GM12864 (cell line): ENCODE measurements at regions not wholly inside any gene's neighbourhood (a gene's known extent, or its start where the extent isn't known, plus 50 kb on each side); places are given as distances from the start of the nearest gene placed in this dataset.

Source experiments
- DNase-seq: peaks from one replicate; pipeline ENCODE4 v3.0.0-alpha.2; 2011; ENCODE audit warnings: low read depth
- H3K4me3 ChIP-seq: 2 replicates; pipeline ENCODE4 v1.5.1; 2011; ENCODE audit warnings: mild to moderate bottlenecking, low read depth, low read length, control low read depth
- TF ChIP-seq, protein P1 (sequence below): IDR thresholded peaks from 2 replicates; pipeline ENCODE4 v1.5.1; 2011; ENCODE audit warnings: low read depth, mild to moderate bottlenecking, moderate library complexity, low read length, control low read depth, inconsistent platforms; ENCODE audit errors: missing control alignments

GRCh38 chr9:32837551-32838058 is 54.3 kb downstream of the TMEM215 start:
- TF ChIP-seq, protein P1, sequence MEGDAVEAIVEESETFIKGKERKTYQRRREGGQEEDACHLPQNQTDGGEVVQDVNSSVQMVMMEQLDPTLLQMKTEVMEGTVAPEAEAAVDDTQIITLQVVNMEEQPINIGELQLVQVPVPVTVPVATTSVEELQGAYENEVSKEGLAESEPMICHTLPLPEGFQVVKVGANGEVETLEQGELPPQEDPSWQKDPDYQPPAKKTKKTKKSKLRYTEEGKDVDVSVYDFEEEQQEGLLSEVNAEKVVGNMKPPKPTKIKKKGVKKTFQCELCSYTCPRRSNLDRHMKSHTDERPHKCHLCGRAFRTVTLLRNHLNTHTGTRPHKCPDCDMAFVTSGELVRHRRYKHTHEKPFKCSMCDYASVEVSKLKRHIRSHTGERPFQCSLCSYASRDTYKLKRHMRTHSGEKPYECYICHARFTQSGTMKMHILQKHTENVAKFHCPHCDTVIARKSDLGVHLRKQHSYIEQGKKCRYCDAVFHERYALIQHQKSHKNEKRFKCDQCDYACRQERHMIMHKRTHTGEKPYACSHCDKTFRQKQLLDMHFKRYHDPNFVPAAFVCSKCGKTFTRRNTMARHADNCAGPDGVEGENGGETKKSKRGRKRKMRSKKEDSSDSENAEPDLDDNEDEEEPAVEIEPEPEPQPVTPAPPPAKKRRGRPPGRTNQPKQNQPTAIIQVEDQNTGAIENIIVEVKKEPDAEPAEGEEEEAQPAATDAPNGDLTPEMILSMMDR: no peak
- H3K4me3 ChIP-seq: no peak overlapping the region
- no peak for DNase-seq

DNA sequence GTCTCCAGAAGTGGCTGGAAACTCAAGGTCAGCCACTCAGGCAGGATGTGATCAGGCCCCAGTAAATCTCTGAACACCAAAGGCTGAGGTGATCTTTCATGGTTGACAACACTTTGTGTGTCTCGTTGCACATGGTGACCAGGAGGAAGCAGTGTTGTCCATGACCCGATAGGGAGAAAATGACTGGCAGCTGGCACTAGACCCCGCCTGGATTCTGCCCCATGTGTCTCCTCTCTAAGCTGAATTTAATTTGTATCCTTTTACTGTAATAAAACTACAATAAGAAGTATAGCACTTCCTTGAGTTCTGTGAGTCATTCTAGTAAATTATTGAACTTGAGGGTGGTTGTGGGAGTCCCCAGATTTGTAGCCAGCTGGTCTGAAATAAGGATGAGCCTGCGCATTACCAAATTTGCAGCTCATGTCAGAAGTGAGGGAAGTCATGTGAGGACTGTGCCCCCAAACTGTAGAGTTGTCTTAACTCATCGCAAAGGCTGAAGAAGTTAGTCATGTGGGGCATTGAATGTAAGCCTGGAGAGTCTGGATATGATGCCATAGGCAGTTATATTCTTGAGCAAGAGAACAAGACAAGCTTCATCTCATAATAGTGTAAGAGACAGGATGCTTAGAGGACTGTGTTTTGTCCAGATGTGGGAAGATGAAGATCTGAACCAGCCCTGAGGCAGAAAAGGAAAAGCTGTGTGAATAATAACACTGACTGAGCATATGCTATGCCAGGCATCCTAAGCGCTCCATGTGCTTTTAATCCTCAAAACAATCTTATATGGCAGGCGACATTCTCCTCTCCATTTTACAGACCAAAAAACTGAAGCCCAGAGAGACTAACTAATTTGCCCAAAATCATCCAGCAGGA is 55.9 kb downstream of the TMEM215 start:
- TF ChIP-seq, protein P1: no peak
- DNase-seq: no peak
- H3K4me3 ChIP-seq: no peak overlapping the region

- TF ChIP-seq, protein P1: no peak
- DNase-seq: no peak
- H3K4me3 ChIP-seq: no peak overlapping the region
Measured at GRCh38 chr9:32841314-32841713, 58.0 kb downstream of the TMEM215 start.

DNA sequence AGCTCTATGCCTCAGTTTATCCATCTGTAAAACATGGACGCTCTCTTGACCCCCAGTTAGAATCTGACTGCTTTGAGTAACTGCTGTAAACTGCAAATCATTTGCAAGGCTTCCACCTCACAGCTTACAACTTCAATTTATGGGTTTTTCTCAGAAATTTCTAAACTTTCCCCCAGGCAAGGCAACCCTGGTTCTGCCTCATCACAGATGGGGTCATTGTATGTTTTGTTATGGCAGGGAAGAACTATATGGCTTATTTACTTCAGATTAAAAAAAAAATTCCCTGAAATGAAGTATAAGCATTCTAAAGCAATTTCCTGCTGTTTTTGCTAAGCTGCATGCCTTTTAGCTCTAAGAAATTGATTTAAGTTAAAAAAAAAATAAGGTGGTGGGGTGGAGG is 60.0 kb downstream of the TMEM215 start:
- no peak for DNase-seq
- H3K4me3 ChIP-seq: no peak overlapping the region
- TF ChIP-seq, protein P1: no peak

GRCh38 chr9:32844259-32844658 is 60.9 kb downstream of the TMEM215 start:
- DNase-seq: no peak
- no peak overlapping the region for H3K4me3 ChIP-seq
- TF ChIP-seq, protein P1: no peak

- no peak for DNase-seq
- no peak overlapping the region for H3K4me3 ChIP-seq
- TF ChIP-seq, protein P1: no peak
Measured at GRCh38 chr9:32854271-32854670, 70.9 kb downstream of the TMEM215 start.
